CD14-positive monocyte (primary cell): ENCODE measurements at regions not wholly inside any gene's neighbourhood (a gene's known extent, or its start where the extent isn't known, plus 50 kb on each side); places are given as distances from the start of the nearest gene placed in this dataset.

Experiments
- DNase-seq, 3 donors: peaks; one replicate each; pipeline ENCODE4 v3.0.0-alpha.2; 2011 to 2022
- H2AFZ ChIP-seq: 2 replicates; pipeline ENCODE4 v1.6.0; 2012; ENCODE audit warnings: mild to moderate bottlenecking, low read depth, low read length, inconsistent platforms; ENCODE audit not compliant: insufficient read depth, poor library complexity, severe bottlenecking
- H3K27ac ChIP-seq, 2 donors: 1 replicate in 1 of 2; 2 replicates in 1 of 2; pipeline ENCODE4 v1.5.1; 2012 to 2013; ENCODE audit warnings: low read length in 2 of 2, control low read depth in 1 of 2, inconsistent platforms in 1 of 2, low read depth in 1 of 2, mild to moderate bottlenecking in 1 of 2
- H3K27me3 ChIP-seq, 2 donors: one replicate each; pipeline versions ENCODE4 v1.6.0 to v1.6.1; 2011 to 2013; ENCODE audit warnings: low read length in 2 of 2; ENCODE audit not compliant: control insufficient read depth in 2 of 2, insufficient read depth in 2 of 2
- H3K36me3 ChIP-seq, 2 donors: replicated peaks in 1 of 2; 1 replicate in 1 of 2; 2 replicates in 1 of 2; pipeline versions ENCODE4 v1.5.1 to v1.6.1; 2012 to 2013; ENCODE audit warnings: low read length in 2 of 2, control low read depth in 1 of 2, inconsistent platforms in 1 of 2, mild to moderate bottlenecking in 1 of 2; ENCODE audit not compliant: insufficient read depth in 2 of 2, control insufficient read depth in 1 of 2
- H3K4me1 ChIP-seq, 2 donors: 1 replicate in 1 of 2; 2 replicates in 1 of 2; pipeline versions ENCODE4 v1.5.1 to v1.6.1; 2012 to 2013; ENCODE audit warnings: low read length in 2 of 2, control low read depth in 1 of 2, inconsistent platforms in 1 of 2, mild to moderate bottlenecking in 1 of 2, moderate library complexity in 1 of 2; ENCODE audit not compliant: insufficient read depth in 2 of 2, control insufficient read depth in 1 of 2
- H3K4me2 ChIP-seq: replicated peaks from 2 replicates; pipeline ENCODE3; 2012; ENCODE audit warnings: low read length, moderate library complexity, mild to moderate bottlenecking; ENCODE audit not compliant: poor library complexity, severe bottlenecking; ENCODE audit errors: extremely low read depth
- H3K4me3 ChIP-seq, 3 experiments: fragments of 200-600 bp in 1 of 3; sonication (generic) in 1 of 3; replicated peaks in 1 of 3; 1 replicate in 2 of 3; 2 replicates in 1 of 3; pipeline ENCODE4 v1.5.1; 2011 to 2013; ENCODE audit warnings: low read length in 3 of 3, mild to moderate bottlenecking in 3 of 3, control low read depth in 2 of 3, low read depth in 2 of 3, inconsistent platforms in 1 of 3, moderate library complexity in 1 of 3
- H3K79me2 ChIP-seq: 2 replicates; pipeline ENCODE4 v1.6.0; 2012; ENCODE audit warnings: mild to moderate bottlenecking, control low read depth, inconsistent platforms, low read length, moderate library complexity; ENCODE audit not compliant: insufficient read depth
- H3K9ac ChIP-seq: 2 replicates; pipeline ENCODE4 v1.6.0; 2017; ENCODE audit warnings: low read length, mild to moderate bottlenecking; ENCODE audit not compliant: insufficient read depth, poor library complexity, severe bottlenecking
- H3K9me3 ChIP-seq, 2 donors: replicated peaks in 1 of 2; 1 replicate in 1 of 2; 2 replicates in 1 of 2; pipeline versions ENCODE4 v1.5.1 to v1.6.1; 2012 to 2013; ENCODE audit warnings: low read length in 2 of 2, control low read depth in 1 of 2; ENCODE audit not compliant: control insufficient read depth in 1 of 2, insufficient read depth in 1 of 2
- H4K20me1 ChIP-seq: 2 replicates; pipeline ENCODE4 v1.6.0; 2012; ENCODE audit warnings: mild to moderate bottlenecking, low read length, control low read depth, moderate library complexity; ENCODE audit not compliant: insufficient read depth
- H3K27ac Mint-ChIP-seq, 7 donors: one replicate each; pipeline ENCODE4 v1.8.0; 2020; ENCODE audit warnings: mild to moderate bottlenecking in 7 of 7, mixed read lengths in 7 of 7, moderate library complexity in 6 of 7, inconsistent platforms in 2 of 7
- H3K27me3 Mint-ChIP-seq, 3 donors: one replicate each; pipeline ENCODE4 v1.8.0; 2021 to 2022; ENCODE audit warnings: low read depth in 3 of 3, mild to moderate bottlenecking in 3 of 3, mixed read lengths in 3 of 3, moderate library complexity in 3 of 3, inconsistent platforms in 1 of 3
- H3K36me3 Mint-ChIP-seq, 2 donors: one replicate each; pipeline ENCODE4 v1.8.0; 2020; ENCODE audit warnings: mixed read lengths in 2 of 2, inconsistent platforms in 1 of 2, mild to moderate bottlenecking in 1 of 2
- H3K4me1 Mint-ChIP-seq: one replicate; pipeline ENCODE4 v1.8.0; 2020; ENCODE audit warnings: mild to moderate bottlenecking, mixed read lengths
- H3K4me3 Mint-ChIP-seq, 2 donors: one replicate each; pipeline ENCODE4 v1.8.0; 2020; ENCODE audit warnings: mild to moderate bottlenecking in 2 of 2, mixed read lengths in 2 of 2, moderate library complexity in 1 of 2
- H3K9me3 Mint-ChIP-seq, 7 donors: one replicate each; pipeline ENCODE4 v1.8.0; 2020 to 2022; ENCODE audit warnings: mixed read lengths in 7 of 7, mild to moderate bottlenecking in 6 of 7, moderate library complexity in 6 of 7, inconsistent platforms in 2 of 7
- CTCF ChIP-seq: fragments of 200-600 bp; IDR thresholded peaks from one replicate; pipeline ENCODE4 v1.8.0; 2022; ENCODE audit warnings: antibody characterized with exemption, mild to moderate bottlenecking
- whole genome bisulfite sequencing: methylation state at CpG from one replicate; pipeline ENCODE4 v1.1.5; 2013; ENCODE audit warnings: missing lambda C conversion rate; ENCODE audit not compliant: insufficient coverage; 5-methylcytosine and 5-hydroxymethylcytosine counted together
- intact Hi-C, 2 donors: fragments of 100-400 bp; cut with micrococcal nuclease; formaldehyde crosslinking; loops; one replicate each; pipeline versions ENCODE4 v1.15.0 to v1.15.1; 2023

- no peaks in the 10 kb centered on the region for H3K27me3 ChIP-seq
- H3K4me1 ChIP-seq, result no peaks in the 10 kb centered on the region
- no peak overlapping the region for H2AFZ ChIP-seq
- no peak overlapping the region for H3K4me3 ChIP-seq
- Mint-ChIP-seq H3K27ac (no peak overlapping the region), H3K36me3 (no peaks in the 10 kb centered on the region), H3K4me3 (no peak overlapping the region), H3K27me3 (no peaks in the 10 kb centered on the region), H3K9me3 (peaks cover 0 to 3% (median 0%) of the 10 kb centered on the region in 7 donors), H3K4me1 (no peaks in the 10 kb centered on the region)
- intact Hi-C loops, result no loop called here
- no CpG with 5 or more reads among the region's 2 CpGs for WGBS
- H3K4me2 ChIP-seq, result no peak overlapping the region
- no peak overlapping the region for H3K9ac ChIP-seq
- no peak overlapping the region for H3K27ac ChIP-seq
- no peak for TF ChIP-seq CTCF
- no peaks in the 10 kb centered on the region for H3K36me3 ChIP-seq
- no peaks in the 10 kb centered on the region for H3K79me2 ChIP-seq
- no peaks in the 10 kb centered on the region for H4K20me1 ChIP-seq
- H3K9me3 ChIP-seq, result no peaks in the 10 kb centered on the region
- DNase-seq, result no peak
Measured at GRCh38 chr9:28032268-28032590, 458.9 kb upstream of the C9orf72 start.

- H3K9ac ChIP-seq, result no peak overlapping the region
- Mint-ChIP-seq H3K36me3 (no peaks in the 10 kb centered on the region), H3K27ac (no peak overlapping the region), H3K4me3 (no peak overlapping the region), H3K9me3 (peaks cover 0 to 6% (median 0%) of the 10 kb centered on the region in 7 donors), H3K4me1 (no peaks in the 10 kb centered on the region), H3K27me3 (no peaks in the 10 kb centered on the region)
- H4K20me1 ChIP-seq, result no peaks in the 10 kb centered on the region
- no peaks in the 10 kb centered on the region for H3K36me3 ChIP-seq
- no peak overlapping the region for H3K4me3 ChIP-seq
- no peaks in the 10 kb centered on the region for H3K9me3 ChIP-seq
- H3K27ac ChIP-seq, result no peak overlapping the region
- 67% methylated on average over 4 of the region's 6 CpGs for WGBS
- no peaks in the 10 kb centered on the region for H3K27me3 ChIP-seq
- no peaks in the 10 kb centered on the region for H3K4me1 ChIP-seq
- DNase-seq, result no peak
- no peak for TF ChIP-seq CTCF
- no peak overlapping the region for H3K4me2 ChIP-seq
- H3K79me2 ChIP-seq, result no peaks in the 10 kb centered on the region
- intact Hi-C loops, result no loop called here
- no peak overlapping the region for H2AFZ ChIP-seq
Measured at GRCh38 chr9:28034242-28034641, 461.0 kb upstream of the C9orf72 start.
